GM21526 (cell line): ENCODE measurements at regions not wholly inside any gene's neighbourhood (a gene's known extent, or its start where the extent isn't known, plus 50 kb on each side); places are given as distances from the start of the nearest gene placed in this dataset.
"Not testable (repeated sequence)": the region's sequence is repeated elsewhere in the genome, so short reads cannot be mapped to it uniquely, and the experiment has no call there.

Source experiments
- ATAC-seq: cut with Tn5 transposase; IDR thresholded peaks from one replicate; pipeline ENCODE4 v1.9.1; 2021; ENCODE audit warnings: moderate library complexity; ENCODE audit not compliant: unreplicated experiment, low FRiP score

- ATAC-seq = no peak
Measured at GRCh38 chr4:84381759-84382158, 117.3 kb downstream of the NKX6-1 start.

- ATAC-seq = no peak
Measured at GRCh38 chr4:84379917-84380641, 119.0 kb downstream of the NKX6-1 start.

- no peak for ATAC-seq
Measured at GRCh38 chr4:84378983-84379382, 120.1 kb downstream of the NKX6-1 start.

- no peak for ATAC-seq
Measured at GRCh38 chr4:84378356-84378755, 120.7 kb downstream of the NKX6-1 start.

GRCh38 chr4:84366907-84367306, 132.2 kb downstream of the NKX6-1 start:
- no peak for ATAC-seq

- ATAC-seq = no peak
Measured at GRCh38 chr4:84366161-84366560, 132.9 kb downstream of the NKX6-1 start.

- ATAC-seq = no peak
Measured at GRCh38 chr4:84362896-84363655, 136.0 kb downstream of the NKX6-1 start.

GRCh38 chr4:84342161-84342560, 156.9 kb downstream of the NKX6-1 start:
- ATAC-seq = no peak

- no peak for ATAC-seq
Measured at GRCh38 chr4:84341559-84341958, 157.5 kb downstream of the NKX6-1 start.

- no peak for ATAC-seq
Measured at GRCh38 chr4:84338367-84338766, 160.7 kb downstream of the NKX6-1 start.

GRCh38 chr4:84336964-84337705, 162.0 kb downstream of the NKX6-1 start:
- ATAC-seq = no peak

- ATAC-seq = no peak
Measured at GRCh38 chr4:84327526-84327925, 171.6 kb downstream of the NKX6-1 start.

GRCh38 chr4:84325625-84326024, 173.5 kb downstream of the NKX6-1 start:
- ATAC-seq = no peak

GRCh38 chr4:84324303-84325245, 174.5 kb downstream of the NKX6-1 start:
- no peak for ATAC-seq

GRCh38 chr4:84319124-84319523, 180.0 kb downstream of the NKX6-1 start:
- no peak for ATAC-seq

GRCh38 chr4:84317513-84317912, 181.6 kb downstream of the NKX6-1 start:
- ATAC-seq = no peak

GRCh38 chr4:84312426-84313012, 186.6 kb downstream of the NKX6-1 start:
- ATAC-seq = no peak

- no peak for ATAC-seq
Measured at GRCh38 chr4:84309191-84309590, 189.9 kb downstream of the NKX6-1 start.

- ATAC-seq = not testable (repeated sequence)
Measured at GRCh38 chr4:84298719-84299254, 200.3 kb downstream of the NKX6-1 start.
